Stimulated activated CD4-positive, alpha-beta T cell treated with anti-CD3 and anti-CD28 coated beads, Interleukin-2, amount 100 ng/mL, for 24 hours (primary cell): ENCODE measurements at regions not wholly inside any gene's neighbourhood (a gene's known extent, or its start where the extent isn't known, plus 50 kb on each side); places are given as distances from the start of the nearest gene placed in this dataset.

Source experiments
- DNase-seq, 2 donors: peaks; one replicate each; pipeline ENCODE4 v3.0.0-alpha.2; 2020

GRCh38 chr22:49543876-49544275, 283.8 kb downstream of the BRD1 start:
- no peak for DNase-seq

DNA sequence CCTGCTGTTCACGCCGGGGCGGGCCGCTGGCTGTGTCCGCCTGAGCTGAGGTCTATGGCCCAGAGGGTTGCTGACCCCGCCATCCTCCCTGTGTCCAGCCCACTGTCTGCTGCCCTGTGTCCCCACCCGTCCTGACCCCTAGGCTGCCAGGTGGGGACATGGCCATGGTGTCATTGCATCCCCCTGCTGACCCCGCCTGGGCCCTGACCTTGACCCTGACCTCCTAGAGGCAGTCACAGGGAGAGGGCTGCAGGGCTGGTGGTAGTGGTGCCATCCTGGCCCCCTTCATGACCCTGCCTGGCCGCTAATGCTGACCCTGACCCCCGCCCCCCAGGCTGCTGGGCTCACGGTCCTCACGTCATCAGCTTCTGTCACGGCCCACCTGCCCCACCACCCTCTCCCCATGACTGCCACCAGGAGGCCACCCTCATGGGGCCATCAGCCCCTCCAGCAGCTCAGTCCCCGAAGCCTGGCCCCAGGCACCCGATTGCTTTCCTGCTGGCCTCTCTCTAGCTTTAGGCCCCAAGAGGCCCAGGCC, 285.9 kb downstream of the BRD1 start:
- no peak for DNase-seq

DNA sequence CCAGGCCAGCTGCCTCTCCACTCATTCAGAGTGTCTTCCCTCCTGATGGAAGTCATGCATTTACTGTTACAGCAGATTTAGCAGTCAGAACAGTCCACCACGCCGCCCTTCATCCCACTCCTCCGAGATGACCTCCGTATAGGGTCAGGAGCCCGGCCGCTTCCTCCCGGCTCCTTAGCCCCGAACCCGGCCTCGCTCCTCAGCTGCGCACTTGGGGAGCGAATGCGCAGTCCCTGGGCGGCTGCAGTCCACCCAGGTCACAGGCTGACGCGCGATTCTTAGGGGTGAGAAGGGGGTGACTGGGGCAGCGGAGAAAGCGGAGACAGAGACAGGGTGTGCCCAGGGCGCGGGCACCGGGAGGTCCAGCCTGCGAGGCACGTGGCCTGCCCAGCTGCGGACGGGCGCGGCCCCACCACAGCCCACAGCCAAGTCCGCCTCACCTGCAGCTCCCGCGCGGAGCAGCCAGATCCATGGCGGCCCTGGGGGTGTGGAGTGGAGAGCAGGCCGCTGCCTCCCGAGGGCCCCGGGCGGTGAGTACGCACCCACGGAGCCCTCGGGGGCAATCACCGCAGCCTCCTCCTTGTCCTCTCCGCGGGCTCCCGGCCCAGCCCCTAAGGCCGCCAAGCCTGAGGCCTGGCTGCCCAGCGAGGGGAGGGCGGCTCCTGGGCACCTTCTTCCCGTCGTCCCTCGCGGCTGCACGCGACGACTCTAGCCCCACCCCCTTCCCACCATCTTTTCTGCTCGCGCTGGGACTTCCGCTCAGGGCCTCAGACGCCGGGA, 286.6 kb downstream of the BRD1 start:
- no peak for DNase-seq

DNA sequence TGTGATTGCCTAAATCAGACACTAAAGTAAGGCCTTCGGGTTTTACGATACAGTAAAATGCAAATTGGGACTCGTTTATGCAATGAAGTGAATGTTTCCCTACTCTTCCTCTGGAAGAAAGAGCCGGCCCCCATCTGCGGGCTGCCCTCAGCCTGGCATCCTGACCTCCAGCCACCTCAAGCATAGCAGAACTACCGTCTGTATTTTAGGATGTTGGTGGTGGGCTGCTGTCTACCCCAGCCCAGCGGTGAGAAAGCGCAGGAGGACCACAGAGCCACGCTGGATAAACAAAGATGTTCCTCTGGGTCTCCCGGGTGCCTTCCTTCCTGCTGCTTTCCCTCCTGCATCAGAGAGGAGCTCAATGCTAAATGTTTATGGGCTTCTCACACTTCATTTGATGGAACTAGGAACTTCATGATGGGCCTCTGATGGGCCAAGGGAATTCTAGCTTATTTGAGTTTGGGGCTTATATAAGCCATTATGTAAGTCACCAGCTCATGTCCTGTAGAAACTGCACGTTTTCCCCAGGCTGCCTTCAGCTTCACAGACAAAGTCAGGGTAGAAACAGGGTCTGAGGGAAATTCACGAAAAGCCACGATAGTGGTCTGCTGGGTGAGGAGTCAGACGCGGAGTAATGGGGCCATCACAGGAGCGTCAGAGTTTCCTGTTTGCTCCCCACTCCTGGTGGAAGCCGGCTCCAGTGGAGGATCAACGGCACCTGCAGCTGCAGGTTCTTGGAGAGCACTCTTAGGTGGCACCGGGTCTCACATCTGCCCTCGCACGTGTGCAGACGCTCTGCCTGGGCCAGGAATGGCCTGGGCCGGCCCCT, 287.4 kb downstream of the BRD1 start:
- no peak for DNase-seq

- DNase-seq = no peak
Observed at GRCh38 chr22:49538006-49538405, 289.7 kb downstream of the BRD1 start.

GRCh38 chr22:49536571-49537131, 291.0 kb downstream of the BRD1 start:
- no peak for DNase-seq

DNA sequence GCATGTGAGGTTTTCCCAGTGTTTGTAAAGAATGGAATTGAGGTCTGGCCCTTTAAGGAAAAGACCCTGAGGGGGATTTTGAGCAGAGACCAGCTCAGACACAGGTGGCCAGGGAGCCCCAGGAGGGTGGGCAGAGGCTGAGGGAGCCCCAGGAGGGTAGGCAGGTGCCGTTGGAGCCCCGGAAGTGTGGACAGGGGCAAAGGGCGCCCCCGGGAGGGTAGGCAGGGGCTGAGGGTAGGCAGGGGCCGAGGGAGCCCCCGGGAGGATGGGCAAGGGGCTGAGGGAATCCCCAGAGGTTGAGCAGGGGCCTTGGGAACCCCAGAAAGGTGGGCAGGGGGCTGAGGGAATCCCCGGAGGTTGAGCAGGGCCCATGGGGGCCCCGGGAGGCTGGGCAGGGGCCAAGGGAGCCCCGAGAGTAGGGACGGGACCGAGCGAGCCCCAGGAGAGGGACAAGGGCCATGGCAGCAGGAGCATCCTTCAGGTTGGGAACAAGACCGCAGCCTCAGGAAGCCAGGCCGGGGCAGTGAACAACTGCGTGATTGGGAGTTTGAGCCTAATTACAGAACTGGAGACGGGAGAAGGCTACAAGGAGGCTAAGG, 292.0 kb downstream of the BRD1 start:
- DNase-seq = no peak

- DNase-seq = no peak
Observed at GRCh38 chr22:49535126-49535525, 292.5 kb downstream of the BRD1 start.

DNA sequence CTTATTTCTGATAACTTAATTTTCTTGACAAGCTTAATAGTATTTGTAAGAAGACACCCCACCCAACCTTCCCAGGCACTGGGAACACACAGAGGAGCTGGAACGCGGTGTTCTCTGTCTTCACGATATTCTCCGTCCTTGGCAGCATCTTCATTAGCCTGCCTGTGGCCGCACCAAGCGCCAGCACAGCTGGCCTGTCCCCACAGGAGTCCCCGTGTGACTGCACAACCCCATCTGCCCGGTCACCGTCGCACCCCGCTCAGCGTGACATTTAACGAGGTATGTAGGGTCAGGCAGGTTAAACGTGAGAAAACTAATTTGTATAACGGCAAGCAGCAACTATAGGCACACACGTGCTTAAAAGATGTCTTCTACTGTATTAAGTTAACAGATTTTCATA, 293.3 kb downstream of the BRD1 start:
- DNase-seq = no peak

DNA sequence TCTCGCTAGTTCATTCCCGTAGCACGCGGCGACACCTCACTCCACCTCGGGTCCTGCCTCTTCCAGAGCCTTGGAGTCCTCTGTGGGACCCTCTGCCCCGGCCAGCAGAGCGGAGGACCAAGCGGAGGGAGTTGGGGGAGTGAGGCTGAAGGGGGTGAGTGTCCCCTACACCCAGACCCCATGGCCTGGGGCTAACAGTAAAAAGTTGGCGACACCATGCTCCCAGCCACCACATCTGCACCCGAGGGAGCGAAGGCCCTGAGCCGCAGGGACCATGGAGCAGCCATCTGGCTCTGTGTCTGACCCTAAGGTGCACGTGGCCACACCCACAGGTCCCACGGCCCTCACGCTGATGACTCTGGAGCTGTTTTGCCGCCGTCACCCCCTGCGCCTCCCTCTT, 293.8 kb downstream of the BRD1 start:
- no peak for DNase-seq

DNA sequence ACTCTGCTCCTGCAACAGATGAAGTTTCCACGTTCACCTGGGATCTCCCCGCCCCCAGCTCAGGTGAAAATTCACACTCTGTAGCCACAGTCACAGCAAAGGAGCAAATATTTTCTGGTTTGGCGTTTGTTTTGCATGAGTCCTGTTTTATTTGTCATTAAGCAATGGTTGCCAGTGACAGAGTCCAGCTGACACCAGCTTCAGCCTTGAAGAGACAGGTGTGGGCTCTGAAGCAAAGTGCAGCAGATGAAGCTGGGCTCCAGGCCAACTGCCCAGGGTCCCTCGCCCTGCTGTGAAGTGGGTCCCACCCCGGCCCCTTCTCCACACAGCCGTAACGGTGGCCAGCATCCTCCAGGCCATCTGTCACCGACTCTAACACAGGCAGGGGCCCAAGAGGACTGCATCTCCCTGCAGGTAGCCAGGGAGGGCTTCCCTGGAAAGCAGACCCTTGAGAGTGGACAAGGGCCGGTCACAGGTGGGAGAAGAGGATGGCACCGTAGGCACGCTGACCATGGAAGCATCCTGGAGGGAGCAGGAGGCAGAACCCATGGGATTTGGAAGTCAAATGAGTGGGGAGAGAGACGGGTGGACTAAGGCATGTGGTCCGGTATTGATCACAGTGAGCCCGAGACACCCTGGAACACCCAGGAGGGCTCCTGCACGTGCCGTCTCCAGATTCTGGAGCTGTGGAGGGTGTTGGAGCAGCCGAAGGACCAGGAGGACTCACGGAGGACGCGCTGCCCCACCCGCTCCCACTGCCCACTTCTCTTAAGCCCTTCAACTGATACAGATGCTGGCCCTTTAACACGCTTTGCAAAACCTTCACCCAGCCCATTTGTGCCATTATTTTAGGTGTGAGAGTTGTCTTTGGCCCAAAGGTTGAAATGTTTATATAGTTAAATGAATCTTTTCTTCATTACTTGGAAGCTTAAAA, 294.5 kb downstream of the BRD1 start:
- DNase-seq = no peak

- DNase-seq = no peak
Observed at GRCh38 chr22:49531368-49531791, 296.3 kb downstream of the BRD1 start.

DNA sequence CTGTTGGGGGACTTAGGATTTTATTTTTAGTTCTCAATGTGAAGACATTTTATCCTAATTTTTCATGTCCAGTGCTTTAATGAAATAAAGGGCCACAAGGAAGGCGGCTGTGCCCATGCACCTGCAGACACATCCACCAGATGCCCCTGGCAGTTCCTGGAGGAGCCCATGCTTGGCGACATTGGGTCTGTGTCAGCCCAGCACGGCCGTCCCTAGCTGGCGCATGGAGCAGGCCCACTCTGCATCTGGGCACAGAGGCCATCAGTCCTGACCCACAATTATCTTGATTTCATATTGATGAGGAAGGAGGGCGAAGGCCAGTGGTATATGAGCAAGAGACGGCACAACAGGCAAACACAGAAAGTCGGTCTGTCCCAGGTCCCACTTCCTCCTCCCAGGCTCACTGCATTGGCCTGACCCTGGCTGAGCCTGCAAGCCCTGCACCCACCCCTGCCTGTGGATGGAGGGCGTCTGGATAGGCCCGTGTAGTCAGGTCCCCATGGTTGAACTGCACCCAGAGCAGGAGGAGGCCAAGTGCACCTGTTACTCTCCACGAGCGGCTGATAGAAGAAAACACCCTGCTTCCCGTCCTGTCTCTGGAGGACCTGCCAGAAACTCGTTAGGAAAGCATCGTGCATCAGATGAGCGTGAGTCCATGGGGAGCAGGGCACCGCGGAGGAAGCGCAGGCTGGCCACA, 296.9 kb downstream of the BRD1 start:
- no peak for DNase-seq

DNA sequence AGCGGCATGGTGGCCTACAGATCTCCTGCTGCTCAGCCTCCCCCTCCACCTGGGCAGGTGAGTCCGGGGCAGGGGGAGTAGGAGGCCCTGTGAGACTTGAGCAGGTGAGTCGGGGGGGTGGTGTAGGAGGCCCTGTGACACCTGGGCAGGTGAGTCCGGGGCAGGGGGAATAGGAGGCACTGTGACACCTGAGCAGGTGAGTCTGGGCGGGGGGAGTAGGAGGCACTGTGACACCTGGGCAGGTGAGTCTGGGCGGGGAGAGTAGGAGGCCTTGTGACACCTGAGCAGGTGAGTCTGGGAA, 299.3 kb downstream of the BRD1 start:
- DNase-seq = no peak

GRCh38 chr22:49527611-49528419, 299.9 kb downstream of the BRD1 start:
- no peak for DNase-seq

GRCh38 chr22:49525801-49526535, 301.7 kb downstream of the BRD1 start:
- DNase-seq = no peak

GRCh38 chr22:49525360-49525759, 302.3 kb downstream of the BRD1 start:
- no peak for DNase-seq

GRCh38 chr22:49524362-49524761, 303.3 kb downstream of the BRD1 start:
- no peak for DNase-seq

- DNase-seq = no peak
Observed at GRCh38 chr22:49523374-49524008, 304.2 kb downstream of the BRD1 start.
